CD14-positive monocyte (primary cell): ENCODE measurements at regions not wholly inside any gene's neighbourhood (a gene's known extent, or its start where the extent isn't known, plus 50 kb on each side); places are given as distances from the start of the nearest gene placed in this dataset.

Source experiments
- DNase-seq, 3 donors: peaks; one replicate each; pipeline ENCODE4 v3.0.0-alpha.2; 2011 to 2022
- H2AFZ ChIP-seq: 2 replicates; pipeline ENCODE4 v1.6.0; 2012; ENCODE audit warnings: mild to moderate bottlenecking, low read depth, low read length, inconsistent platforms; ENCODE audit not compliant: insufficient read depth, poor library complexity, severe bottlenecking
- H3K27ac ChIP-seq, 2 donors: 1 replicate in 1 of 2; 2 replicates in 1 of 2; pipeline ENCODE4 v1.5.1; 2012 to 2013; ENCODE audit warnings: low read length in 2 of 2, control low read depth in 1 of 2, inconsistent platforms in 1 of 2, low read depth in 1 of 2, mild to moderate bottlenecking in 1 of 2
- H3K27me3 ChIP-seq, 2 donors: one replicate each; pipeline versions ENCODE4 v1.6.0 to v1.6.1; 2011 to 2013; ENCODE audit warnings: low read length in 2 of 2; ENCODE audit not compliant: control insufficient read depth in 2 of 2, insufficient read depth in 2 of 2
- H3K36me3 ChIP-seq, 2 donors: replicated peaks in 1 of 2; 1 replicate in 1 of 2; 2 replicates in 1 of 2; pipeline versions ENCODE4 v1.5.1 to v1.6.1; 2012 to 2013; ENCODE audit warnings: low read length in 2 of 2, control low read depth in 1 of 2, inconsistent platforms in 1 of 2, mild to moderate bottlenecking in 1 of 2; ENCODE audit not compliant: insufficient read depth in 2 of 2, control insufficient read depth in 1 of 2
- H3K4me1 ChIP-seq, 2 donors: 1 replicate in 1 of 2; 2 replicates in 1 of 2; pipeline versions ENCODE4 v1.5.1 to v1.6.1; 2012 to 2013; ENCODE audit warnings: low read length in 2 of 2, control low read depth in 1 of 2, inconsistent platforms in 1 of 2, mild to moderate bottlenecking in 1 of 2, moderate library complexity in 1 of 2; ENCODE audit not compliant: insufficient read depth in 2 of 2, control insufficient read depth in 1 of 2
- H3K4me2 ChIP-seq: replicated peaks from 2 replicates; pipeline ENCODE3; 2012; ENCODE audit warnings: low read length, moderate library complexity, mild to moderate bottlenecking; ENCODE audit not compliant: poor library complexity, severe bottlenecking; ENCODE audit errors: extremely low read depth
- H3K4me3 ChIP-seq, 3 experiments: fragments of 200-600 bp in 1 of 3; sonication (generic) in 1 of 3; replicated peaks in 1 of 3; 1 replicate in 2 of 3; 2 replicates in 1 of 3; pipeline ENCODE4 v1.5.1; 2011 to 2013; ENCODE audit warnings: low read length in 3 of 3, mild to moderate bottlenecking in 3 of 3, control low read depth in 2 of 3, low read depth in 2 of 3, inconsistent platforms in 1 of 3, moderate library complexity in 1 of 3
- H3K79me2 ChIP-seq: 2 replicates; pipeline ENCODE4 v1.6.0; 2012; ENCODE audit warnings: mild to moderate bottlenecking, control low read depth, inconsistent platforms, low read length, moderate library complexity; ENCODE audit not compliant: insufficient read depth
- H3K9ac ChIP-seq: 2 replicates; pipeline ENCODE4 v1.6.0; 2017; ENCODE audit warnings: low read length, mild to moderate bottlenecking; ENCODE audit not compliant: insufficient read depth, poor library complexity, severe bottlenecking
- H3K9me3 ChIP-seq, 2 donors: replicated peaks in 1 of 2; 1 replicate in 1 of 2; 2 replicates in 1 of 2; pipeline versions ENCODE4 v1.5.1 to v1.6.1; 2012 to 2013; ENCODE audit warnings: low read length in 2 of 2, control low read depth in 1 of 2; ENCODE audit not compliant: control insufficient read depth in 1 of 2, insufficient read depth in 1 of 2
- H4K20me1 ChIP-seq: 2 replicates; pipeline ENCODE4 v1.6.0; 2012; ENCODE audit warnings: mild to moderate bottlenecking, low read length, control low read depth, moderate library complexity; ENCODE audit not compliant: insufficient read depth
- H3K27ac Mint-ChIP-seq, 7 donors: one replicate each; pipeline ENCODE4 v1.8.0; 2020; ENCODE audit warnings: mild to moderate bottlenecking in 7 of 7, mixed read lengths in 7 of 7, moderate library complexity in 6 of 7, inconsistent platforms in 2 of 7
- H3K27me3 Mint-ChIP-seq, 3 donors: one replicate each; pipeline ENCODE4 v1.8.0; 2021 to 2022; ENCODE audit warnings: low read depth in 3 of 3, mild to moderate bottlenecking in 3 of 3, mixed read lengths in 3 of 3, moderate library complexity in 3 of 3, inconsistent platforms in 1 of 3
- H3K36me3 Mint-ChIP-seq, 2 donors: one replicate each; pipeline ENCODE4 v1.8.0; 2020; ENCODE audit warnings: mixed read lengths in 2 of 2, inconsistent platforms in 1 of 2, mild to moderate bottlenecking in 1 of 2
- H3K4me1 Mint-ChIP-seq: one replicate; pipeline ENCODE4 v1.8.0; 2020; ENCODE audit warnings: mild to moderate bottlenecking, mixed read lengths
- H3K4me3 Mint-ChIP-seq, 2 donors: one replicate each; pipeline ENCODE4 v1.8.0; 2020; ENCODE audit warnings: mild to moderate bottlenecking in 2 of 2, mixed read lengths in 2 of 2, moderate library complexity in 1 of 2
- H3K9me3 Mint-ChIP-seq, 7 donors: one replicate each; pipeline ENCODE4 v1.8.0; 2020 to 2022; ENCODE audit warnings: mixed read lengths in 7 of 7, mild to moderate bottlenecking in 6 of 7, moderate library complexity in 6 of 7, inconsistent platforms in 2 of 7
- CTCF ChIP-seq: fragments of 200-600 bp; IDR thresholded peaks from one replicate; pipeline ENCODE4 v1.8.0; 2022; ENCODE audit warnings: antibody characterized with exemption, mild to moderate bottlenecking
- WGBS: methylation state at CpG from one replicate; pipeline ENCODE4 v1.1.5; 2013; ENCODE audit warnings: missing lambda C conversion rate; ENCODE audit not compliant: insufficient coverage; 5-methylcytosine and 5-hydroxymethylcytosine counted together
- intact Hi-C, 2 donors: fragments of 100-400 bp; cut with micrococcal nuclease; formaldehyde crosslinking; loops; one replicate each; pipeline versions ENCODE4 v1.15.0 to v1.15.1; 2023

DNA sequence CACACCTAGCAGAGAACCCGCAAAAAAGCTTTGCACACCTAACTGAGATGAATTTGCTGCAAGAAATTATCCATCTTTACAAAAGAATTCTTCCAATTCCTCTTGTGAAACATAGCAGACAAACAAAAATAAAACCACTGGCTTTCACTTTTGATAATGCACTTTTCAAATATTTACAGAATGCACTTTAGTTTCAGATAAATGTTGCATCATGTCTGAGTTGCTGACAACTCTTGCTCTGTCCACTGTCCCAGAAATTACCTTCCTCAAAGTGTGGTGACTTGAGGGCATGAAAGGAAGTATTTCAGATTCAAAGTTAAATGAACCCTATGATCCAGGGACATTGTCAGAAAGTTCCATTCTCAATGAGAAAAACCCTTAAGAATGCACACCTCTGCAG lies 256.2 kb upstream of the PARD3B start:
- no peak overlapping the region for H3K4me3 Mint-ChIP-seq
- H3K9me3 ChIP-seq: no peaks in the 10 kb centered on the region
- WGBS: no CpG with 5 or more reads among the region's 1 CpG
- intact Hi-C loops: no loop called here
- no peak overlapping the region for H3K27ac Mint-ChIP-seq
- no peaks in the 10 kb centered on the region for H3K36me3 Mint-ChIP-seq
- no peak overlapping the region for H3K27ac ChIP-seq
- H3K27me3 ChIP-seq: no peaks in the 10 kb centered on the region
- H4K20me1 ChIP-seq: no peaks in the 10 kb centered on the region
- no peak overlapping the region for H3K4me2 ChIP-seq
- no peak for DNase-seq
- no peak overlapping the region for H3K9ac ChIP-seq
- H3K9me3 Mint-ChIP-seq: peaks cover 0 to 4% (median under 1%) of the 10 kb centered on the region in 7 donors
- H3K79me2 ChIP-seq: no peaks in the 10 kb centered on the region
- H3K4me1 Mint-ChIP-seq: no peaks in the 10 kb centered on the region
- no peak for TF ChIP-seq CTCF
- H3K27me3 Mint-ChIP-seq: peaks cover 0 to 4% (median 2%) of the 10 kb centered on the region in 3 donors
- no peaks in the 10 kb centered on the region for H3K36me3 ChIP-seq
- no peaks in the 10 kb centered on the region for H3K4me1 ChIP-seq
- H2AFZ ChIP-seq: no peak overlapping the region
- H3K4me3 ChIP-seq: no peak overlapping the region

DNA sequence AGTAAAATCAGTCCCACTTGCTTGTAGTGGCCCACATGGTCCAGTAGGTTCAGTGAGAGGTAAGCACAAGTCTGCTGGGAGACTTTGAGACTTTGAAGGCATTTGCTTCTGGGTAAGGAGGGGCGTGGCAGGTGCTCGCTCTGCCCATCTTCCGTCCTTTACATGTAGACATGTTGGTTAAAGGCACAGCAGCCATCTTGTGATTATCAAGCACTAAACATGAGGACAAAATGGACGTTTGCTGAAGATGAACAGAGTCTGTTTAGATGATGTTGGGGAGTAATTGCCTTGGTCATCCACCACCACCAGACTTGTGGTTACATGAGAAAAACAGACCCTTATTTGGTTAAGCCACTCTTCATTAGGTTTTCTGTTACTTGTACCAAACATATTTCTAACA lies 252.8 kb upstream of the PARD3B start:
- H3K27me3 Mint-ChIP-seq: peaks cover 0 to 5% (median 2%) of the 10 kb centered on the region in 3 donors
- Histone ChIP-seq H3K4me1 (no peaks in the 10 kb centered on the region), H3K36me3 (no peaks in the 10 kb centered on the region), H3K9ac (no peak overlapping the region), H3K9me3 (no peaks in the 10 kb centered on the region), H3K4me2 (no peak overlapping the region), H3K79me2 (no peaks in the 10 kb centered on the region), H3K27me3 (no peaks in the 10 kb centered on the region), H4K20me1 (no peaks in the 10 kb centered on the region), H3K27ac (no peak overlapping the region), H2AFZ (no peak overlapping the region), H3K4me3 (no peak overlapping the region)
- no peak overlapping the region for H3K27ac Mint-ChIP-seq
- 87% methylated on average over 3 of the region's 4 CpGs for WGBS
- intact Hi-C loops: no loop called here
- no peaks in the 10 kb centered on the region for H3K36me3 Mint-ChIP-seq
- no peak for TF ChIP-seq CTCF
- H3K4me1 Mint-ChIP-seq: no peaks in the 10 kb centered on the region
- no peak overlapping the region for H3K4me3 Mint-ChIP-seq
- peaks cover 0 to 3% (median 0%) of the 10 kb centered on the region in 7 donors for H3K9me3 Mint-ChIP-seq
- no peak for DNase-seq
